Kidney epithelial cell (primary cell): ENCODE measurements at regions not wholly inside any gene's neighbourhood (a gene's known extent, or its start where the extent isn't known, plus 50 kb on each side); places are given as distances from the start of the nearest gene placed in this dataset.

Experiments
- DNase-seq: peaks from one replicate; pipeline ENCODE4 v3.0.0-alpha.2; 2010; ENCODE audit warnings: low read depth
- H3K27me3 ChIP-seq: 2 replicates; pipeline ENCODE4 v1.6.0; 2011; ENCODE audit warnings: low read length; ENCODE audit not compliant: control insufficient read depth, insufficient read depth
- H3K36me3 ChIP-seq: 2 replicates; pipeline ENCODE4 v1.5.1; 2011; ENCODE audit warnings: low read length; ENCODE audit not compliant: control insufficient read depth, insufficient read depth
- H3K4me3 ChIP-seq: 2 replicates; pipeline ENCODE4 v1.5.1; 2011; ENCODE audit warnings: low read depth, mild to moderate bottlenecking, control low read depth, low read length
- TF ChIP-seq, protein P1 (sequence below): IDR thresholded peaks from 2 replicates; pipeline ENCODE4 v1.5.1; 2011; ENCODE audit warnings: mild to moderate bottlenecking, moderate library complexity, low read length, control low read depth, inconsistent platforms; ENCODE audit not compliant: insufficient read depth, poor library complexity, severe bottlenecking

DNA sequence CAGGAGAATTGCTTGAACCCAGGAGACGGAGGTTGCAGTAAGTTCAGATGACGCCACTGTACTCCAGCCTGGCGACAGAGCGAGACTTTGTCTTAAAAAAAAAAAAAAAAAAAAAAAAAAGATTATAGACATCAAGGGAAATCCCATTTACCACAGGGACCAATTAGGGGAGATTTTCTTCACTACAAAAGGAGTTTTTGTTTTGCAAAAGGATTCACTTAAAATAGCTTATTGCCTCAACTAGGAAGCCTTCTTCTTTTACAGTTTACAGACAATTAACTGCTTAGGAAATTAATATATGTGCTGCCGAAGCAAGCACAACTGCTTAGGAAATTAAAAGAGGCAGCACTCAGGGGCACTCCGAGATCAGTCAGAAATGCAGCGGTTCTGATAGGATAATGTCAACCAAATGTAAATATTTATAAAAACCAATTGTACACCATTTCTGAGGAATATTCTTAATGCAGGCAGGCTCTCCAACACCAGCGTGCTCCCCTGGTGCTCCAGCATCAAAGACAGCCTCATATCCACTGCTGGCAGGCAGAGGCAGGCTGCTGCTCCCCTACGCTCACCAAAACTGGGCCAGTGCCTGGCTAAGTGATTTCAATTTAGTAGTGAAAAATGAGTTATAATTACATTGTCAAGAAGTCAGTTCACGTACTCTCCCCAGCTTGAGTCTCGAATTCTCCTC lies 107.9 kb upstream of the RAB4A start:
- Histone ChIP-seq H3K4me3 (no peak overlapping the region), H3K27me3 (peaks cover 9% of the 10 kb centered on the region), H3K36me3 (no peaks in the 10 kb centered on the region)
- DNase-seq: no peak
- TF ChIP-seq, protein P1, sequence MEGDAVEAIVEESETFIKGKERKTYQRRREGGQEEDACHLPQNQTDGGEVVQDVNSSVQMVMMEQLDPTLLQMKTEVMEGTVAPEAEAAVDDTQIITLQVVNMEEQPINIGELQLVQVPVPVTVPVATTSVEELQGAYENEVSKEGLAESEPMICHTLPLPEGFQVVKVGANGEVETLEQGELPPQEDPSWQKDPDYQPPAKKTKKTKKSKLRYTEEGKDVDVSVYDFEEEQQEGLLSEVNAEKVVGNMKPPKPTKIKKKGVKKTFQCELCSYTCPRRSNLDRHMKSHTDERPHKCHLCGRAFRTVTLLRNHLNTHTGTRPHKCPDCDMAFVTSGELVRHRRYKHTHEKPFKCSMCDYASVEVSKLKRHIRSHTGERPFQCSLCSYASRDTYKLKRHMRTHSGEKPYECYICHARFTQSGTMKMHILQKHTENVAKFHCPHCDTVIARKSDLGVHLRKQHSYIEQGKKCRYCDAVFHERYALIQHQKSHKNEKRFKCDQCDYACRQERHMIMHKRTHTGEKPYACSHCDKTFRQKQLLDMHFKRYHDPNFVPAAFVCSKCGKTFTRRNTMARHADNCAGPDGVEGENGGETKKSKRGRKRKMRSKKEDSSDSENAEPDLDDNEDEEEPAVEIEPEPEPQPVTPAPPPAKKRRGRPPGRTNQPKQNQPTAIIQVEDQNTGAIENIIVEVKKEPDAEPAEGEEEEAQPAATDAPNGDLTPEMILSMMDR: no peak

DNA sequence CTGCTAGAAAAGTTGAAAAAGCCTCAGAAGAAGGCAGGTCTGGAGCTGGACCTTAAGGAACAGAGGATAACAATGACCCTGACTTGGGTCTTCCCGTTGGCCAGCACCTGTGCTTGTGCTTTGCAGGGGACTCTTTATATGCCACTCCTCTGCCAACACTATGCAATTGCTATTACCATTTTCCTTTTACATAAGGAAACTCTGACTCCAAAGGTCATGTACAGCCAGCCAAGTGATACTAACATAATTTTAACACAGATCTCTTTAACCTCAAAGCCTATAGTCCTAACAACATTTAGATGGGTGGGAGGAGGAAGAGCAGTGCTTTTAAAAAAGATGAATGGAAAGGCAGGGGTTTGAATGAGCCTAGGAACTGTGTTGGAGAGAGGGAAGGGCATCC lies 106.6 kb upstream of the RAB4A start:
- no peaks in the 10 kb centered on the region for H3K36me3 ChIP-seq
- TF ChIP-seq, protein P1: no peak

DNA sequence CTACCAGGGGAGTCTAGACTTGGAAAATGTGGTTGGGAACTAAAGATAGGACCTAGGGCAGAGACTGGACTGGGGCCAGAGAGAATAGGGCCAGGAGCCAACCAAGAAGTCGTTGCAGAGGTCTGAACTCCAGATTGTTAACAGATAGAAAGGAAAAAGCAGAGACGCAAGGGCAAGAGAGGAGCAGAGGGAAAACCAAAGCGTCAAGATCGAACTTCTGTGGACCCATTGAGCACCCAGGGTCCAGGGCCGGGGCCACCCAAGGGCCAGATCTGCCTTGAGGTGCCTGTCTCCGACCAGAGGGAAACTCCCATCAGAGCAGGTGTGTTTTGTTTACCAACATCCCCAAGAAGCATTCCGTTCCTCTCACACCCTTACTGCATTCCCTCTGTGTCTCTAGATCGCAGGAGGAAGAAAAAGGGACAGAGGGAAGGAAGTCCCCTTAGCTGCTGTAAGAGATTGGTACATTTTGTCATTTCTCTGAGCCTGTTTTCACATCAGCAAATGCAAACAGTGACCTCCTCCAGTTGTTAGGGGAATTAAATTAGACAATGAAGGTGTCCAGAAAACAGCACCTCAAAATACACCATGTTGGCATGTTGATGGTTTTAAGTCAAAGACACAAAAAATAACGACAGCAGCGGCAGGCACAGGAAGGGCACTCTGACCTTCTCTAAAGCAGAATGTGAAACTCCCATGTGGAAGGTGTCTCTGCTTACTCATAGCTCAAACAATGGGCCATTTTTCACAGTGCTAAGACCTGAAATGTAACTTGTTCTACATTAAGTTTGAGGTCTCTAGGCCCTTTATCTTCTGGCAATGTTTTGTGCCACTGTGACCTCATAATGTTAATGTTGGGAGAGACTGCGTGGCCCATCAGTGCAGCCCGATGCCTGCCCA lies 105.8 kb upstream of the RAB4A start:
- peaks cover 4% of the 10 kb centered on the region for H3K27me3 ChIP-seq

More for the DNA sequence above, 106.6 kb upstream of the RAB4A start:
- Histone ChIP-seq H3K27me3 (peaks cover 7% of the 10 kb centered on the region), H3K4me3 (no peak overlapping the region)
- DNase-seq: no peak

GRCh38 chr1:229167318-229167717 lies 103.6 kb upstream of the RAB4A start:
- Histone ChIP-seq H3K36me3 (no peaks in the 10 kb centered on the region), H3K4me3 (no peak overlapping the region), H3K27me3 (peaks cover 4% of the 10 kb centered on the region)
- TF ChIP-seq, protein P1: no peak
- no peak for DNase-seq

More for the DNA sequence above, 105.8 kb upstream of the RAB4A start:
- H3K4me3 ChIP-seq: no peak overlapping the region
- DNase-seq: no peak
- TF ChIP-seq, protein P1: no peak
- H3K36me3 ChIP-seq: no peaks in the 10 kb centered on the region

GRCh38 chr1:229169399-229169798 lies 101.5 kb upstream of the RAB4A start:
- Histone ChIP-seq H3K27me3 (peaks cover 4% of the 10 kb centered on the region), H3K4me3 (no peak overlapping the region), H3K36me3 (no peaks in the 10 kb centered on the region)
- no peak for DNase-seq
- TF ChIP-seq, protein P1: no peak
